ENCODE measurements at regions not wholly inside any gene's neighbourhood (a gene's known extent, or its start where the extent isn't known, plus 50 kb on each side); places are given as distances from the start of the nearest gene placed in this dataset.

DNA sequence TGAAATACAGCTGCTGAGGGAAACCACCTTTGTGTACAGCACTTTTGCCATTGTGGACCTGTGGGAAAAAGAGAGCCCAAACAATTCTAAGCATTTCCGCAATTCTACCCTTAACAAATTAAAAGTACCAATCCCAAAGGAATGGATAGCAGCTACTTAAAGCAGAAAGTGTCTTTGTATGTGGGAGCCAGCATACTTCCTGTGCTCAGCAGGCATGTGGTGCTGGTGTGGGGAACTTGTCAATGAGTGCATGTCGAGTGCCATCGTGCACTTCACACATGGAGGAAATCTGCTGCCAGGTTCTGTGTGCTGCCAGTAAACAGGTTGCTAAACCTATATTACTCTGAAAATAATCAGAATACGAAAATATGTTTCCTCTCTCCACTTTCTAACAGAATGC lies 399.0 kb downstream of the LRRC70 start:
- no peaks in the 10 kb centered on the region for H3K4me1 Mint-ChIP-seq
- DNase-seq = no peak
- 4% methylated on average over 2 of the region's 4 CpGs for WGBS (ENCODE audit: insufficient coverage)

DNA sequence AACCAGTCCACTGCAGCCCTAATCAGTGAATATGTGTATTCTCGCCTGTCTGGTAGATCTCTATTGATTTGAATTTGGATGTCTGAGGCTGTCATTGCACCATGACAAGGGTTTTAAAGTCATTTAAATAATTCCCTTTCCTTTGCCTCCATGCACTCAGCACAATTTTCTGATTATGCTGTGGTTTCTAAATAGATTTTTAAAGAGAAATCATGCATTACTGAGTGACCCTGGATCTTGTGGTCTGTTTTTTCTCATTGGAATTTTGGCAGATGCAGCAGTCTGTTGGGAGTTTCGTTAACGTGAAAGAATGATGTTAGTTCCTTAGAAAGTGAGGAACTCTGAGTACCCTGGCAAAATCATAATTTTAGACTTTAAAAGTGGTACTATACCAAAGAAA lies 396.0 kb downstream of the LRRC70 start:
- intact Hi-C loops (cut with micrococcal nuclease) = no loop called here
- Mint-ChIP-seq H3K4me1 (no peaks in the 10 kb centered on the region), H3K27me3 (ENCODE audit: low read depth in 2 of 2) (no peaks in the 10 kb centered on the region), H3K27ac (no peak overlapping the region), H3K36me3 (no peaks in the 10 kb centered on the region), H3K4me3 (no peak overlapping the region), H3K9me3 (peaks cover 8% of the 10 kb centered on the region in 2 donors)
- ATAC-seq (no peak), DNase-seq (no peak)
- TF ChIP-seq, protein P1, sequence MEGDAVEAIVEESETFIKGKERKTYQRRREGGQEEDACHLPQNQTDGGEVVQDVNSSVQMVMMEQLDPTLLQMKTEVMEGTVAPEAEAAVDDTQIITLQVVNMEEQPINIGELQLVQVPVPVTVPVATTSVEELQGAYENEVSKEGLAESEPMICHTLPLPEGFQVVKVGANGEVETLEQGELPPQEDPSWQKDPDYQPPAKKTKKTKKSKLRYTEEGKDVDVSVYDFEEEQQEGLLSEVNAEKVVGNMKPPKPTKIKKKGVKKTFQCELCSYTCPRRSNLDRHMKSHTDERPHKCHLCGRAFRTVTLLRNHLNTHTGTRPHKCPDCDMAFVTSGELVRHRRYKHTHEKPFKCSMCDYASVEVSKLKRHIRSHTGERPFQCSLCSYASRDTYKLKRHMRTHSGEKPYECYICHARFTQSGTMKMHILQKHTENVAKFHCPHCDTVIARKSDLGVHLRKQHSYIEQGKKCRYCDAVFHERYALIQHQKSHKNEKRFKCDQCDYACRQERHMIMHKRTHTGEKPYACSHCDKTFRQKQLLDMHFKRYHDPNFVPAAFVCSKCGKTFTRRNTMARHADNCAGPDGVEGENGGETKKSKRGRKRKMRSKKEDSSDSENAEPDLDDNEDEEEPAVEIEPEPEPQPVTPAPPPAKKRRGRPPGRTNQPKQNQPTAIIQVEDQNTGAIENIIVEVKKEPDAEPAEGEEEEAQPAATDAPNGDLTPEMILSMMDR (IDR thresholded peaks at IDR 0.05) = no peak
- WGBS (ENCODE audit: insufficient coverage) = 49% methylated on average over 3 of the region's 3 CpGs
- H3K4me3 ChIP-seq (ENCODE audit: low read length) = no peak overlapping the region
- H3K27ac ChIP-seq (ENCODE audit: low read length) = no peak overlapping the region
- H3K9me3 ChIP-seq (ENCODE audit: control insufficient read depth, insufficient read depth, low read length) = peaks cover 5% of the 10 kb centered on the region
- no peaks in the 10 kb centered on the region for H3K36me3 ChIP-seq (ENCODE audit: control insufficient read depth, insufficient read depth, low read length)
- no peaks in the 10 kb centered on the region for H3K27me3 ChIP-seq (ENCODE audit: control insufficient read depth, insufficient read depth, low read length)
- H3K4me1 ChIP-seq (ENCODE audit: control insufficient read depth, insufficient read depth, low read length) = no peaks in the 10 kb centered on the region

More for the DNA sequence above, 399.0 kb downstream of the LRRC70 start:
- H3K36me3 ChIP-seq (ENCODE audit: control insufficient read depth, insufficient read depth, low read length) = no peaks in the 10 kb centered on the region
- no peaks in the 10 kb centered on the region for H3K36me3 Mint-ChIP-seq
- no peak overlapping the region for H3K27ac ChIP-seq (ENCODE audit: low read length)
- H3K27me3 ChIP-seq (ENCODE audit: control insufficient read depth, insufficient read depth, low read length) = no peaks in the 10 kb centered on the region
- peaks cover 8 to 9% of the 10 kb centered on the region in 2 donors for H3K9me3 Mint-ChIP-seq
- TF ChIP-seq, protein P1 (IDR thresholded peaks at IDR 0.05) = no peak
- H3K4me1 ChIP-seq (ENCODE audit: control insufficient read depth, insufficient read depth, low read length) = no peaks in the 10 kb centered on the region
- no peak overlapping the region for H3K27ac Mint-ChIP-seq
- no peak overlapping the region for H3K4me3 Mint-ChIP-seq
- no peaks in the 10 kb centered on the region for H3K9me3 ChIP-seq (ENCODE audit: control insufficient read depth, insufficient read depth, low read length)
- intact Hi-C loops (cut with micrococcal nuclease) = no loop called here
- ATAC-seq = no peak
- H3K4me3 ChIP-seq (ENCODE audit: low read length) = no peak overlapping the region
- no peaks in the 10 kb centered on the region for H3K27me3 Mint-ChIP-seq (ENCODE audit: low read depth in 2 of 2)

DNA sequence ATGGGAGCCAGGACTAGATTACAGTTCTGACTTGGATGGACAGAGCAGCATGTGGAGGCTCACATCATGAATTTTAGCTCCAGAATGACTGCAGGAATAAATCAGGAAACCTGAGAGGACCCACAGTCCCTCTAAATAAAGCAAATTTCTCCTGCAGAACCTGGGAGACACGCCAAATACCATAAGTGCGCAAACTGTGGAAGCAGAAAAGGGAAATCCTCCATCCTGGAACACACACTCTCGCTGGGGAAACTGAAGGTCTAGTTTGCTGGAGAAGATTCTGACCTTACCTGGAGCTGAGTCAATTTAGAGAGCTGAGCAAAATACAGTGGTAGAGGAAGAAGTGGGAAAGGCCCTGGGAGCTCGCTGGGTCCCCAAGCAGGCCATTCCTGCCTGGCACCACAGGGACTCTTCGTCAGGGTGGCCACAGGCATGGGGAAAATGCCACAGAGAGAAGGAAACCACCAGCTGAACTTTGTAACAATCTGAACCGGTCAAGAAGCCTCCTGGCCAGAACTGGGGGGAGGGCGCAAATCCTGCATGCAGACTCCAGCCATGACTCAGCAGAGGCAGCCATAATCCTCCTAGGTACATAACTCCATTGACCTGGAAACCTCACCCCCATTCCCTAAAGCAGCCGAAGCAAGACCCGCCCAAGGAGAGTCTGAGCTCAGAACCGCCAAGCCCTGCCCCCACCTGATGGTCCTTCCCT lies 390.9 kb downstream of the LRRC70 start:
- DNase-seq = no peak
- H3K27me3 Mint-ChIP-seq (ENCODE audit: low read depth in 2 of 2) = no peaks in the 10 kb centered on the region
- Histone ChIP-seq H3K4me3 (ENCODE audit: low read length) (no peak overlapping the region), H3K4me1 (ENCODE audit: control insufficient read depth, insufficient read depth, low read length) (no peaks in the 10 kb centered on the region), H3K27ac (ENCODE audit: low read length) (no peak overlapping the region), H3K27me3 (ENCODE audit: control insufficient read depth, insufficient read depth, low read length) (no peaks in the 10 kb centered on the region), H3K36me3 (ENCODE audit: control insufficient read depth, insufficient read depth, low read length) (no peaks in the 10 kb centered on the region), H3K9me3 (ENCODE audit: control insufficient read depth, insufficient read depth, low read length) (peaks cover 15% of the 10 kb centered on the region)
- TF ChIP-seq, protein P1 (IDR thresholded peaks at IDR 0.05) = no peak
- no peak for ATAC-seq
- H3K4me3 Mint-ChIP-seq = no peak overlapping the region
- WGBS (ENCODE audit: insufficient coverage) = 87% methylated on average over 10 of the region's 10 CpGs
- peaks cover 19 to 21% of the 10 kb centered on the region in 2 donors for H3K9me3 Mint-ChIP-seq
- intact Hi-C loops (cut with micrococcal nuclease) = no loop called here
- peaks cover 11% of the 10 kb centered on the region for H3K36me3 Mint-ChIP-seq
- H3K4me1 Mint-ChIP-seq = no peaks in the 10 kb centered on the region
- no peak overlapping the region for H3K27ac Mint-ChIP-seq

DNA sequence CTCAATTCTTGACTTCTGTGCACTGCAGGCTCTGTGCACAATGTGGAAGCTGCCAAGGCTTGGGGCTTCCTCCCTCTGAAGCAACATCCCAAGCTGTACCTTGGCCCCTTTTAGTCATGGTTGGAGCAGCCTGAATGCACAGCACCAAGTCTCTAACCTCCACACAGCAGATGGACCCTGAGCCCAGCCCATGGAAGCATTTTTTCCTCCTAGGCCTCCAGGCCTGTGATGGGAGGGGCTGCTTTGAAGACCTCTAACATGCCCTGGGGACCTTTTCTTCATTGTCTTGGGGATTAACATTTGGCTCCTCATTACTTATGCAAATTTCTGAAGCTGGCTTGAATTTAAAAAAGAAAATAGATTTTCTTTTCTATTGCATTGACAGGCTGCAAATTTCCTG lies 385.8 kb downstream of the LRRC70 start:
- Mint-ChIP-seq H3K9me3 (peaks cover 21 to 26% of the 10 kb centered on the region in 2 donors), H3K4me1 (no peaks in the 10 kb centered on the region), H3K27ac (no peak overlapping the region), H3K36me3 (peaks cover 23% of the 10 kb centered on the region), H3K4me3 (no peak overlapping the region), H3K27me3 (ENCODE audit: low read depth in 2 of 2) (no peaks in the 10 kb centered on the region)
- ATAC-seq = no peak
- TF ChIP-seq, protein P1 (IDR thresholded peaks at IDR 0.05) = no peak
- DNase-seq = no peak
- Histone ChIP-seq H3K27me3 (ENCODE audit: control insufficient read depth, insufficient read depth, low read length) (no peaks in the 10 kb centered on the region), H3K36me3 (ENCODE audit: control insufficient read depth, insufficient read depth, low read length) (no peaks in the 10 kb centered on the region), H3K4me3 (ENCODE audit: low read length) (no peak overlapping the region), H3K27ac (ENCODE audit: low read length) (no peak overlapping the region), H3K9me3 (ENCODE audit: control insufficient read depth, insufficient read depth, low read length) (peaks cover 12% of the 10 kb centered on the region), H3K4me1 (ENCODE audit: control insufficient read depth, insufficient read depth, low read length) (no peaks in the 10 kb centered on the region)
- intact Hi-C loops (cut with micrococcal nuclease) = no loop called here
